ENCODE measurements at regions not wholly inside any gene's neighbourhood (a gene's known extent, or its start where the extent isn't known, plus 50 kb on each side); places are given as distances from the start of the nearest gene placed in this dataset.

- TF ChIP-seq CTCF (IDR thresholded peaks at IDR 0.05): no peak
- TF ChIP-seq POLR2A (IDR thresholded peaks at IDR 0.05): no peak
Observed at GRCh38 chr19:7421941-7422744, 66.7 kb downstream of the PEX11G start.
